ENCODE measurements at regions not wholly inside any gene's neighbourhood (a gene's known extent, or its start where the extent isn't known, plus 50 kb on each side); places are given as distances from the start of the nearest gene placed in this dataset.

DNA sequence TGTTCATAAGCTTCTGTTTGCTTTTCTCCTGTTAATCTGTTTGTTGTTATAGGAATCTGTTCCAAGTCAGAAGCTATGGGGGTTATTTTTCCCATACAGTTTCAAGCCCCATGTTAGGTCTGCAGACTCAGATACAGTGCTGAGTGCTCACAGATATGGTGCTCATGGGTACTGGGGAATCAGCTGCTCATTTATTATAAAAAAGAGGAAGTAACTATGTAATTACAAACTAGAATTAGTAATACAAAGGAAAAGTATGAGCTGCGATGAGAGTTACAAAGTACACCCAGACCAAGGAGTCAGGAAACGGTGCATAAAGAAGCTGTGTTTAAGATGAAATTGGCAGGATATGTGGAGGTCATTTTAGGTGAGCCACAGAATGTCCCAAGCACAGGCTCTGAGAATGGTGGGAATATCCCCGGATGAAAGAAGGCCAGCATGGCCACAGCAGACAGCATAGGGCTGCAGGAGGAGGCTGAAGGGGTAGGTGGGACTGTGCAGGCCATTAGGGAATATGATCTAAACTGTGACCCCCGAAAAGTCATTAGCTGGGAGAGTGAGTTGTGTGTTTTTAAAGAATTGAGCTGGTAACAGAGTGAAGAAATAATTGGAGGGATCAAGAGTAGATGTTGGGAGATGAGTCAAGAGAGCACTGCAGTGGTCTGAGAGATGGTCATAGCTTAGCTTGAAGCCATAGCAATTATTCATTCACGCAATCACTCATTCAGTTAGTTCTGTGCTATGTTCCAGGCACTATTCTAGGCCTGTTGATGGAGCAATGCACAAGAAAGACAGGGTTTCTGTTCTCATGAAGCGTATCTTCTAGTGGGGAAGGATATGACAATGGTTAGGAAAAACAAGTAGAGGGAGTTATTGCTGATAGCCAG, 177.4 kb upstream of the UBL3 start:
- H4K8ac ChIP-seq (ENCODE audit: extremely low read depth, insufficient read depth, low read length) = no peak overlapping the region
- no peak overlapping the region for H4K91ac ChIP-seq (replicated peaks; ENCODE audit: insufficient read length, low read length)
- H2AK5ac ChIP-seq (ENCODE audit: low read depth, low read length) = no peak overlapping the region
- no peak overlapping the region for H2BK12ac ChIP-seq (ENCODE audit: low read depth, low read length)
- no peak overlapping the region for H2BK5ac ChIP-seq (ENCODE audit: low read depth, low read length)
- no peak for DNase-seq (ENCODE audit: low read depth in 1 of 2, low spot score in 2 of 2)
- H3K27me3 ChIP-seq (replicated peaks in 1 of 4; ENCODE audit: control insufficient read depth in 3 of 4, extremely low read depth in 1 of 4, insufficient read depth in 3 of 4, low read length in 3 of 4) = no peaks in the 10 kb centered on the region
- no peak overlapping the region for H3K18ac ChIP-seq (ENCODE audit: extremely low read depth, low read length)
- no peak overlapping the region for H2BK15ac ChIP-seq (ENCODE audit: low read length)
- H3K4me2 ChIP-seq (ENCODE audit: insufficient read depth in 1 of 2, low read depth in 2 of 2, low read length in 2 of 2) = no peak overlapping the region
- H3K14ac ChIP-seq (ENCODE audit: insufficient read length) = no peak overlapping the region
- no peaks in the 10 kb centered on the region for H3K9me3 ChIP-seq (ENCODE audit: insufficient read depth in 2 of 2, low read depth in 1 of 2, low read length in 1 of 2)
- 0 out of 2 replicates have a peak, but pooled peaks cover 2% of the 10 kb centered on the region for H3K79me1 ChIP-seq (ENCODE audit: low read depth, low read length)
- H3K27ac ChIP-seq (ENCODE audit: low read depth, low read length) = no peak overlapping the region
- no peak overlapping the region for H3K56ac ChIP-seq (replicated peaks; ENCODE audit: insufficient read length, low read depth, low read length)
- H4K5ac ChIP-seq (ENCODE audit: insufficient read length, low read depth, low read length) = no peak overlapping the region
- 87% methylated on average over 6 of the region's 6 CpGs; no CpG with 5 or more reads in 1 of the 2 experiments for WGBS, 2 experiments (ENCODE audit: extremely low coverage in 1 of 2, insufficient coverage in 1 of 2, insufficient read length in 1 of 2, insufficient replicate concordance in 2 of 2, low coverage in 1 of 2, low lambda C conversion rate in 2 of 2, missing lambda C conversion rate in 1 of 2)
- H3K79me2 ChIP-seq (ENCODE audit: control insufficient read depth in 1 of 2, insufficient read depth in 2 of 2, low read length in 2 of 2) = no peaks in the 10 kb centered on the region; a peak in 1 of 4 replicates
- H3K4ac ChIP-seq (replicated peaks; ENCODE audit: insufficient read length, low read depth, low read length) = no peak overlapping the region
- no peak overlapping the region for H2BK20ac ChIP-seq (ENCODE audit: low read length)
- no peak overlapping the region for H3K23ac ChIP-seq (ENCODE audit: insufficient read length)
- POLR2A ChIA-PET (ENCODE audit: partially characterized antibody) = interaction anchor here (1.0 kb wide), 1 partner anchor 21 kb away, joined by 3 read pairs; no protein-coding TSS in a partner anchor
- no peak for FAIRE-seq
- no peak overlapping the region for H3K9ac ChIP-seq (replicated peaks in 1 of 4; ENCODE audit: extremely low read depth in 1 of 4, low read depth in 3 of 4, low read length in 3 of 4)
- H2AFZ ChIP-seq (ENCODE audit: low read length) = no peak overlapping the region
- CTCF ChIA-PET (ENCODE audit: partially characterized antibody) = interaction anchor here (0.6 to 2.5 kb wide), 4 partner anchors 10 to 923 kb away, joined by 3 to 8 read pairs (median 3); no protein-coding TSS in a partner anchor
- no peaks in the 10 kb centered on the region for H4K20me1 ChIP-seq (replicated peaks in 1 of 2; ENCODE audit: control insufficient read depth in 1 of 2, insufficient read depth in 2 of 2, low read length in 2 of 2)
- H3K4me1 ChIP-seq (replicated peaks in 1 of 4; ENCODE audit: control insufficient read depth in 3 of 4, insufficient read depth in 4 of 4, low read length in 3 of 4) = no peaks in the 10 kb centered on the region
- no peaks in the 10 kb centered on the region; the same call in 1 of the 2 replicates for H3K23me2 ChIP-seq (ENCODE audit: low read depth, low read length)
- no peak overlapping the region for H3K4me3 ChIP-seq (ENCODE audit: extremely low read depth in 1 of 4, insufficient read depth in 2 of 4, low read depth in 3 of 4, low read length in 4 of 4)
- H3K36me3 ChIP-seq (ENCODE audit: control insufficient read depth in 2 of 4, insufficient read depth in 4 of 4, low read length in 3 of 4) = no peaks in the 10 kb centered on the region
- H2BK120ac ChIP-seq (replicated peaks; ENCODE audit: low read depth, low read length) = no peak overlapping the region
- no peak for TF ChIP-seq POLR2AphosphoS5 (IDR thresholded peaks at IDR 0.05; ENCODE audit: low read depth, low read length)
- no peak for TF ChIP-seq CBX5 (IDR thresholded peaks at IDR 0.05; ENCODE audit: low read depth, low read length)
- no peak for TF ChIP-seq EGR1 (IDR thresholded peaks at IDR 0.05; ENCODE audit: borderline replicate concordance, low read depth, low read length)
- no peak for TF ChIP-seq JUND (IDR thresholded peaks at IDR 0.05; ENCODE audit: low read length)
- no peak for TF ChIP-seq ZNF274 (IDR thresholded peaks at IDR 0.05; ENCODE audit: borderline replicate concordance, extremely low read depth, low read length)
- no peak for TF ChIP-seq EZH2 (IDR thresholded peaks at IDR 0.05; ENCODE audit: low read depth, low read length, severe bottlenecking)
- TF ChIP-seq JUN (IDR thresholded peaks at IDR 0.05; ENCODE audit: low read depth, low read length) = no peak
- no peak for TF ChIP-seq ASH2L (IDR thresholded peaks at IDR 0.05; ENCODE audit: low read length)
- TF ChIP-seq, protein P1, sequence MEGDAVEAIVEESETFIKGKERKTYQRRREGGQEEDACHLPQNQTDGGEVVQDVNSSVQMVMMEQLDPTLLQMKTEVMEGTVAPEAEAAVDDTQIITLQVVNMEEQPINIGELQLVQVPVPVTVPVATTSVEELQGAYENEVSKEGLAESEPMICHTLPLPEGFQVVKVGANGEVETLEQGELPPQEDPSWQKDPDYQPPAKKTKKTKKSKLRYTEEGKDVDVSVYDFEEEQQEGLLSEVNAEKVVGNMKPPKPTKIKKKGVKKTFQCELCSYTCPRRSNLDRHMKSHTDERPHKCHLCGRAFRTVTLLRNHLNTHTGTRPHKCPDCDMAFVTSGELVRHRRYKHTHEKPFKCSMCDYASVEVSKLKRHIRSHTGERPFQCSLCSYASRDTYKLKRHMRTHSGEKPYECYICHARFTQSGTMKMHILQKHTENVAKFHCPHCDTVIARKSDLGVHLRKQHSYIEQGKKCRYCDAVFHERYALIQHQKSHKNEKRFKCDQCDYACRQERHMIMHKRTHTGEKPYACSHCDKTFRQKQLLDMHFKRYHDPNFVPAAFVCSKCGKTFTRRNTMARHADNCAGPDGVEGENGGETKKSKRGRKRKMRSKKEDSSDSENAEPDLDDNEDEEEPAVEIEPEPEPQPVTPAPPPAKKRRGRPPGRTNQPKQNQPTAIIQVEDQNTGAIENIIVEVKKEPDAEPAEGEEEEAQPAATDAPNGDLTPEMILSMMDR (IDR thresholded peaks at IDR 0.05; ENCODE audit: control extremely low read depth in 1 of 3, insufficient read depth in 1 of 3, low read depth in 1 of 3, low read length in 3 of 3) = no peak
- no peak for TF ChIP-seq RFX5 (IDR thresholded peaks at IDR 0.05; ENCODE audit: borderline replicate concordance, low read depth, low read length)
